GM19035 (cell line): ENCODE measurements at regions not wholly inside any gene's neighbourhood (a gene's known extent, or its start where the extent isn't known, plus 50 kb on each side); places are given as distances from the start of the nearest gene placed in this dataset.

Source experiments
- ATAC-seq: cut with Tn5 transposase; IDR thresholded peaks from one replicate; pipeline ENCODE4 v1.9.1; 2021; ENCODE audit not compliant: unreplicated experiment

DNA sequence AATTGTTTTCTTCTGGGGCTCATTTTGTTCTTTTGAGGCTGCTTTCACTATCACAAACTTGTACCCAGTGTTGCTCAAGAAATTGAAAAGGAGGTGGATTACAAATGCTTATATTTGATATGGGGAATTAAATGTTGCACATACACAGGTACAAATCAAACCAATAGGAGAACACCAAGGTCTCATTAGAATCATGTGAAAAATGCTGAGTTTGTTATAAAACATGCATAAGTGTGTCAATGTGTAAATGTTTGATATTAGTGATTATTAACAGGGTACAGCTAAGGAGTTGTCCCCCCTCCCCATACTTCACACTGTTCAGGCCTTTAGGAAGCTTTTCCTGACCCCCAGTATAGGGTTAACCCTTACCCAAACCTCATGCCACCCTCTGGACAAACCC, 971.2 kb upstream of the SEL1L start:
- no peak for ATAC-seq

DNA sequence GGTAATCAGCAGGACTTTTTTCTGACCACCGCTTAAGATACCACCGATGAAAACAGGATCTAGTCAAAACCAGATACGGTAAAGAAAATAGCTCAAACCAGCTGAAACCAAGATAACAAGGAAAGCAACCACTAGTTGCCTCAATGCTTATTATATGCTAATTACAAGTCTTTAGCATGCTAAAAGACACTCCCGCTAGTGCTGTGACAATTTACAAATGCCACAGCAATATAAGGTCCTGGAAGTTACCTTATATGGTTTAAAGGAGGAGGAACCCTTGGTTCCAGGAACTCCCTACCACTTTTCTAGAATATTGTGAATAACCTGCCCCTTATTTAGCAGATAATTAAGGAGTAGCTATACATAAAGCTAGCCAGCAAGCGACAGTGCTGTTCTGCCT, 976.4 kb upstream of the SEL1L start:
- no peak for ATAC-seq

DNA sequence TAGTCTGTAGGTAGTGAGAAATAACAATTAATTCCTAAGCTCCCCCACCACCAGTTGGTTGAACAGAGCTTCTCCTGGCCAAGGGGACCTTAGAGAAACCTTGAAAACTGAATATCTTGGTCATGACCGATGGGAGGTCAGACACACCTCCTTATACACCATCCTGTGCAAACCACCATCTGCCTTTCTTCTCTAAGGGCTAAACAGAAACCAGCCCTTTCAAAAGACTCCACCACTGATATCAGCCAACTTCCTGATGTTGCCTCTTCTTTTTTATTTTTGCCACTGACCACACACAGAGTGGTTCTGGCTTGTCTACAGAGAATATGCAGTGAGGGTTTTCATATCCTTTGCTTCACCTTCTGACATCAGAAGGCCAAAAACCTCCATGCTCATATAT, 977.7 kb upstream of the SEL1L start:
- no peak for ATAC-seq

DNA sequence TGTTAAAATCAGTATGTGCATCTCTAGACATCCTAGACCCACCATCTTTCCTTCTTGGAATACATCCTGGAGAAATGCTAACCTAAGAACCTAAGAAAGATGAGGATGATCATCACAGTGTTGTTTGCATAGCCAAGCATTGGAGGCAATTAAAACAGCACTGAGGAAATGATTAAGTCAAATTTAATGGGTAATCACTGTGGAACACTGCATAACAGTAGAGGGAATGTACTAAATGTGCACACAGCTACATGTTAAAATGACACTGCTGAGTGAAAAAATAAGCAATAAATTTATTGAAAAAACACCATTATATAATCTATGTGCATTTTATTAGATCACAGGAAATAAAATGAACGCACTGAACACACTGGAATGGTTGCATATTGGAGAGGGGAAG, 987.1 kb upstream of the SEL1L start:
- ATAC-seq = no peak

DNA sequence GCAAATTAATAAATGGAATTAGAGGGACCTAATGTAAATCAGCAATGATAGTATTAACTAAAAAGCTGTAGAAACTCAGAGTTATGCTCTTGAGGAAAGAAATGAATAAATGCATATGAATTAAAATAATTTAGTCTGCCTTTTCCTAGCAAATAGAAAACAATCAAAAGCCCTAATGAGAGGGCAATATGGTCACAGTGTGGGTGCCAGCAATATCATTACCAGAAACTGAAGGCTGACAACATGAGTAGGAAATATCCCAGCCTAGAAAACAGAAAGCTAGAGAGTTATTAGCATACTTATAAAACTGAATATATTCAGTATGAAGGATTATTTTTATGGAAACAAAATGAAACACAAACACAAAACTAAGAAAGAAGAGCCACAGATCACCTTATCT, 987.5 kb upstream of the SEL1L start:
- ATAC-seq = no peak

DNA sequence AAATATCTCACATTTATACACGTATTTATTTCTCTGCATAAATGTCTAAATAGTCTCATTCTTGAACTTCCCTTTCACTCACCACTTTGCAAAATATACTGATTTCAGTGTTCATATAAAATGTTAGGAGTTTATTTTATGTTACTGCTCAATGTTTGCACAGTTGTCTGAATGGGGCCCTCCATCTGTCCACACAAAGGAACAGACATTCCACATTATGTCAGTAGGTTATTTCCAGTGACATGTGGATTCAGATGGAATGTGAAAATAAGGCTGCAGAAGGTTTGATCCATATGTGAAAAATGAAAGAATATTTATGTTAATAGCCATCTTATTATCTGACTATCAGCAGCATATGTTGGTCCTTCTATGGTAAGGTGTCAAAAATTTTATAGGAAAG, 994.4 kb upstream of the SEL1L start:
- ATAC-seq = no peak

DNA sequence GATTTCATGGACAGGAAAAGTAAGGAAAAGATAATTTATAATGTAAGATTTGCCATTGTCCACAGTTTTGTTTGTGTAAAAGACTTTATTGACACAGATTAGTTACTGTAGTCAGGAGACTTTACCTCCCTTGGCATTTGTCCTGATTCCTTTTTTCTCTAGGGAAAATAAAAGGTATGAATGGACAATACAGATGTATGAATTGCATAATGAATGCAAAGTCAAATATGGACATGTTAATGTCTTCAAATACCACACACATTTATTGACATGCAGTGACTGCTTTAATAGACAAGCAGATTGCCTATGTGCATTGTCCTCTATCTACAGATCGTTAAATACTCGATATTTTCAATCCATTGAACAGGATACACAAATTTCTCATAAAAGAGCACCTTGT, 999.7 kb upstream of the SEL1L start:
- no peak for ATAC-seq

DNA sequence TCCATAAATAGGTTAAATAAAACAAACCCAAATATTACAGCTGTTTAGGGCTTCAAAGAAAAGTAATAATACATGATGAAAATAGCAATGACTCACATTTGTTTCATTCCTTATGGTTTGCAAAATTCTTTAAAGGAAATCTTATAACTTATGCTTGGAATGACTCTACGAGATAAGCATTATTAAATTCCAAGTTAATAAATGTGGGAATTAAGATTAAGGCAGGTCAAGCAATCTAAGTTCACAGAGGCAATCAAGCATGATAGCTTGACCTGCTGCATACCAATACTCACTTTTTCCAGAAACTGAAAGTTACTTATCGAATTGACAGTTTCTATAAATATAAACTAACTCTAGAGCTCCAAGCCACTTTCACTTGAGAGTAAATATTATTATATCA, 1002.9 kb upstream of the SEL1L start:
- ATAC-seq = no peak

DNA sequence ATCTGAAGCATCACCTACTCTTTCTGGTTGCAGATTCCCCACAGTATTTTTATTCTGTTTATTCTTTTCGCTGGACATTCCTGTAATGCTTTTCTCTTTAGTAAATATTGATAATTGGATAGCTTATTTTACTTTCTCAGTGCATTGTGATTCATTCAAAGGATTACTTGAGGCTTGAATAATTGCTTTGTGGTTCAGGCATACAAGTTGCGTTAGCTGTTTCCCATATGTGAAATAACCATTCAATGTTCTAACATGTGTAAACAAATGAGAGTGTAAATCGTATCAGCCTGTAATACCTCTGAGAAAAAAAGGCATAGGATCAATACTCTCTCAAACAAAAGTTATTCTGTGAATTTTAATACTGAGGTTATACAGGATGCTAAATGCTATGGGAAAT, 1004.2 kb upstream of the SEL1L start:
- no peak for ATAC-seq

DNA sequence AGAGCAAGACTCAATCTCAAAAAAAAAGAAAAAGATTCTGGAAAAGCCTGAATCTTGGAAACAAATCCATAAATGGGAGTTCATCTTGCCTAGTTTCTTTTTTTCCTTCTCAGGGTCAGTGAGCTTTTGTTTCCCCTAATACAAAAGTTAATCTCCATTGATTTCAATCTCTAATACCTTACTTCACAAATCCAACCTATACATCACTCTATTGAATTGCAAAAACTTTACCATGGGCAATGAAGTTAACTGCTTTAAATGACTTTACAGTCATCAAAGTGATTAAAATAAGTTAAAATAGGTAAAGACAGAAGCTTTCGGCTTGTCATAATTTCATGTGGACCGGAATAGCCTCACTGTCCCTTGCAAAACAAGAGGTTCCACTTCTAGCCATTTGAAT, 1012.7 kb upstream of the SEL1L start:
- no peak for ATAC-seq

DNA sequence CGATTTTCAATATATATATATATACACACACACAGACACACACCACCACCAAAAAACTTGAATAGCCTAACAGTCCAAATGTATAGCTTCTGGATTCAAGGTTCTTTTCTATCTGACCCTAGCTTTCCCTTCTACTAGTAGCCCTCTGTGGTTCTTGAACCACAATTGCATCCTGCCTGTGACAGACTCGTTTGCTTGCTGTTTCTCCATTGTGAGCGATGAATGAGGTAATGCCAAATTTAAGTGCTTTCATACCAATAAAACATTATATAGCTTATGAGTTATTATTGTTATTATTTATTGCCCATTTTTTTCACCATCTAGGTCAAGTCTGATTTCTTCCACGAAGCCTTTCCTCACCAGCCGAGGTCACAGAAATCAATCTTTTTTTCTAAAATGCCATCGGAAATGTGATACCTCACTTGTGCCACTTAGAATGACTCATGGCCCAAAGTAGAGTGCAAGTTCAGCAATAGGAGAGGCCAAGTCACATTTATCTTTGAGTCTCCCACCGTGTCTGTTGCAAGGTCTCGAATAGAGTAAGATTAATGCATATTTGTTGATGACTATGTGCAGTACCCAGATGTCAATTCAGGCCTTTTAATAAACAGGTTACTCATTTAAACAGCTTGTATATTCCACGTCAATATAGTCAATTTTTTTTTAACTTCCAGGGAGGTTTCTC, 1015.8 kb upstream of the SEL1L start:
- ATAC-seq = no peak

DNA sequence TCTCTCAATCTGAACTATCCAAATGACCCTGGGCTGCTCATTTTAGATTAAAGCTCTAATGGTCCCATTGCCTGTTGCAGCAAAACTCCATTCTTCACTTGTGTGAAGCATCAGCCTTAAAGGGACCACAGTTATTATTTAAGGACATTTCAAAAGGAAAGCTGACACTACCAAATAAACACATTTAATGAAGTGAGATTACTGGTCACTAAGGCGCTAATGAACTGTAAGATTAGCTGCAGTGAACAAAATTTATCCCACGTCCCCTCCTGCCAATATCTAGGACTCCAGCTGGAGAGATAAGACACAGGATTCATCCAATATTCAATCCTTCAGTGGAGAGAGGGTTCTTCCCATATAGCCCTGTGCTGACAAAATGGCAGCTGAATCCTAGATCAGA, 1029.2 kb upstream of the SEL1L start:
- no peak for ATAC-seq

DNA sequence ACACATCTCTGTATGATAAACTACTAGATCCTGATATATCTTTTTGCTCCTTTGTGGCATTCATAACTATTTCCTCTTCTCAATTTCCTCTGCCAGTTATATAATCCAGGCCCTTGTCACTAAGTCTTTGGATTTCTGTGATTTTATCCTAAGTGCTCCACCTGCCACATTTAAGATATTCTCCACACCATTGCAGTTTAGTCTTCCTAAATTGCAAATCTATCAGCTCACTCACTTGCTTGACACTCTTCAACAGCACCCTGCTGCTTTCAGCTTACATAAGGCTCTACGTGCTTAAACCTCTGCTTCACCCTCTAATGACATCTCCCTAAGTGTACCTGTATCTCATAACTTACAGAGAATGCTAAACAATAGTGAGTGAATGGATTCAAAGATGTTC, 1032.2 kb upstream of the SEL1L start:
- no peak for ATAC-seq

DNA sequence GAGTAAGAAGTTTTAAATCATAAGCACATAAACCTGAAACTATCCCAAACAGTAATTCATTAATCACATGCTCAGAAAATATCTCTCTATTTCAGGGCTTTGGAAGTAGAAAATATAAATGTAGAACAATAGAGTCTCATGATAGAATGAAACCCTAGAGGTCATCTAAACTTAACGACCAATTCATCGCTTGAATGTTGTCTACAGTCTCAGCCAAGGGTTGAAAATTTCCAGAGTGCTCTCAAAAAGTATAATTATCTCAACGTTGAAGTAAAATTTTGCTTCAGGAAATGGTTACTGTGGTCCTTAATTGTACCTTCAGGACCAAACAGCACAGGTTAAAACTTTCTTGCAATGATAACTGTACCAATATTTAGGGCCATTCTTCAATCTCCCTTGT, 1053.6 kb upstream of the SEL1L start:
- no peak for ATAC-seq

DNA sequence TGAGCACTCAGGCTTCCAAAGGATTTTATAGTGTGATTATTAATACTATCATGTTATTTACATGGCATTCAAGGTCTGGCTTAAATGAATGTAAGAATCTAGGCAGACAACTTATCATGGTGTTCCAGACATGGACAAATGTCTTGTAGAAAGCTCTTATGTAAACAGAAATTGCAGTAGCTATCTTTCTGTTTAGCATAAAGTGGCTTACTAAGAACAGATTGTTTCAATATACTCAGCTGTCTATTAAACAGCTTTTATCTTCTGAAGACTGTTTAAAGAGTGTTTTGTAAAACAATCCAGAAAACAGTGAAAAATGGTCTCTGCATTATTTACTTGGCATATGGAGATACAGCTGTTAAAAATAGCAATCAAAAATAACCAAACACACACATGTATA, 1061.8 kb upstream of the SEL1L start:
- ATAC-seq = no peak

DNA sequence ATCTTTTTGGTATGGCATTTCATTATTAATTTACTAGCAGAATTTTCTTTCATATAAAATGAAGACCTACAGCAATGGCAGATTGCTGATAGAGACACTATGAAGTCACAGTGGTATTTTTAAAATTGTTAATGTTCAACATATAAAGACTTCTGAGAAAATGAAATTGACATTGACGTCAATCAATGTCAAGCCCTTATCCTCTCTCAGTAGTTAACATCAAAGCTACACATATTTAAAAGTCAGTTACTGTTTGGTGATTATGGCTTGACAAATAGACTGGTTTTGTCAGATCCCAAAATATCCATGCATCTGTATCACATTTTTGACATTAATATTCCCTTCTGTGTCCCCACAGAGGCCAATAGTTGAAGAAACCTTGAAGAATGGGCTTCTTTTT, 1069.1 kb upstream of the SEL1L start:
- ATAC-seq = no peak

DNA sequence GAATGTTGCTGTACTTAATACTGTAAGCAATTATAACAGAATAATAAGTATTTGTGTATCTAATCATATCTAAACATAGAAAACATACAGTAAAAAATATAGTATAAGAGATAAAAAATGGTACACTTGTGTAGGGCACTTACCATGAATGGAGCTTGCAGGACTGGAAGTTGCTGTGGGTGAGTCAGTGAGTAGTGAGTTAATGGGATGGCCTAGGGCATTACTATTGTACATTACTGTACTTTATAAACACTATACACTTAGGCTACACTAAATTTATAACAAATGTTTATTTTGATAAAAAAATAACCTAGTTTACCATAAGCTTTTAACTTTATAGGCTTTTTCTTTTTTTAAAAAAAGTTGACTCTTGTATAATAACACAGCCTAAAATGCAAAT, 1071.2 kb upstream of the SEL1L start:
- ATAC-seq = no peak

DNA sequence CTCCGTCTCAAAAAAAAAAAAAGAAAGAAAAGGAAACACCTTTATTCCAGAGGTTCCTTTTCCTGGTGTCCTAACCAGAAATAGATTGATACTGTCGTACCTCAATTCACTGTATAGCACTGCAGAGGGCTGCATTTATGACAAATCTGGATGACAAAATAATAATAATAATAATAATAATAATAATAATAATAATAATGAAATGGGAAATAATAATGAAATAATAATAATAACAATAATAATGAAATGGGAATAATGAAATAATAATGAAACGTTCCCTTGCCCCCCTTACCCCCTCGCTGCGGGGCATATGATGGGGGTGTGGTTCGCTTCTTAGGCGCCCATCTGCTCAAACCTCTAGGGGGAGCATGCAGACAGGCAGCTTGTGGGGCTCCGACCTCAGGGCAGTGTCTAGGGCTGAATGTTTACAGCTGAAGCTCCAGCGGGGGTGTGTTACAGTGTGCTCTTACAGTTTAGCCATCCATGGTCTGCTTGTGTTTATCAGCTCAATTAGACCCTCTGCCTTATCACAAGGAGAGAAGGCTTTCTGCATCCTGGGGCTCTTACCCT, 1088.3 kb upstream of the SEL1L start:
- no peak for ATAC-seq

DNA sequence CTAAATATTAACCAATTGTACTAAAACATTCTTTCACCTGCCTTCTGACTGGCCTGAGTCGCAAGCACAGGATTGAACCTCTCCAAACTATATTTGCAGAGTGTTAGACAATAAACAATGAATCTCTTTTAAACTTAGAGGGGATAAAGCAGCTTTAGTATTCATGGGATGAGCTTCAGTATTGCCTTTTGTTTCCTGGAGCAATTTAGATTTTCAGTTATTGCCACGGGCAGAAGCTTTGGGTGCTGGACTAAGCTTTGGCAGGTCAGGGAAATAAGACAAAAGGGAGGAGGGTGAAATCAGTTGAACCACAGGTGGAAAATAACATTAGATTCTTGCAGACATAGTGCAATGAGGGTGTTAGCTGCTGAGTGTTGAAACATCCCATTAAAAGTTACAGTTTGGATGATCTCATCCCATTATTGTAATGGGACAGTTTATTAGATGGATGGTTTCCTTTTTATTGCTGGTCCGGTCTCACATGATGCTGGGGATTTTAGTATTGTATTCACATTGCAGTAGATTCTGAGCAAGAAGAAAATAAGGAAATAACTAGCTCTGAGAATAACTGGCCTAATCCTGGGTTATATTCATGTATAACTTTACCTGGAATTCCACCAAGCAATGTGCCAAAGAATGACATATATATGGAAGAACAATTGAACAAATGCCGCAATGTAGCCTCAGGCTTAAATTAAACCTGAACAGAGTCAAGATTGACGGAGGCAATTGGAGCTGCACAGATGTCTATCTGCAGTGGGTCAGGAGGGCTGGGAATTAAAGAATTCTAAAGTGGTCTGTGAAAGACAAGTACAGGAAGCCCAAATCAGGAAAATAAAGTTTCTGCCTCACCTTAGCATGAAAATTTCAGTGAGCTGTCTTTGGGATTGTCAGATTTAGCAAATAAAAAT, 1092.8 kb upstream of the SEL1L start:
- no peak for ATAC-seq

DNA sequence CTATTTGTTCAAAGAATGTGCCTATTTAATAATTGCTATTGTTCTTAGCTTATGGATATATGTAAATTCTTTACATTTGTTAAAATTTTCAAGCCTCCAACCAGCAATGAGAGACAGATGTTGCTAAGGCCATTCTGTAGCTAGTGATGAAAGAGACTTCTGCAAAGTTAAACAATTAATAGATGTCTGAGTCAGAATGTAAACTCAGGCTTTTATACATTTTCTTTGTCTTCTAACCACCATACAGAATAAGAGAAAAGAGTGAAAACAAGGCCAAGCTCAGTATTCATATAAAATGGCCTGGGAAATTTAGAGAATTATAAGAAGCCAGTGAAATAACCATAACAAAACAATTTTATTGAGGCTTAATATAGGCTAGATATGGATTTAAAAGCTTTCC, 1102.3 kb upstream of the SEL1L start:
- ATAC-seq = no peak

DNA sequence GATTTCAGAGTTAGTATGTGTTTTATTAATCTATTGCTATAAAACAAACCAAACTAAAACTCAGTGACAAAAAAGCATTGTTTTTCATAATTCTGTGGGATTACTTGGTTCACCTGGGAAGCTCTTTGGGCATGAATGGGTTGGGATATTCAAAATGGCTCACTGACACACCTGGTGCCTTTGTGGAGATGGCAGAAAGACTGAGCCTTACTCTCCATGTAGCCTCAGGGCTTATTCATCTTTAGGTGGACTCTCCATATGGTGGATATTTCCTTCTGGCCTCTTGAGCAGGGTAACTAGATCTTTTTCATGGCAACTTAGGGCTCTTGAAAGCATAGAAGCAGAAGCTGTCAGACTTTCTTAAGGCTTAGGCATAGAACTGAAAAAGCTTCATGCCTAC, 1102.8 kb upstream of the SEL1L start:
- no peak for ATAC-seq

DNA sequence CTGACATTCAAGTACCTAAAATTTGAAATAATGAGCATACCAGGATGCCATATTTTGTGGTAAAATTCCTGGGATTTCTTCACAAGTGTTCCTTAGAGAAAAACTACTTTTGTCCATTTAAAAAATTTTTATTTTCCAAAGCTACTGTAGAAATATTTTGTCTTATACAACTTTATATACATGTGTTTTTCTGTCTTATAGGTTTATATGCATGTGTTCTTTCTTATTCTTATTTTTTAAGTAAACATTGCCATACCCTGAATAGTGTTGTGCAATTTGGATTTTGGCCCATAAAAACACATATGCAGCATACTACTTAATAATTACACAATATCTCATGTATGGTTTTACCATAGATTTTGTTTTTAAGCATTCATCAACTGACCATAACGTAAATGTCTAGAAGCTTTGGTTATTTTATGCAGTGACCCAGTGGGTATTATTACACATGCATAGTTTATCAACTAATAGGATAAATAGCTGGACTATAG, 1107.4 kb upstream of the SEL1L start:
- ATAC-seq = no peak
